GM21528 (cell line): ENCODE measurements at regions not wholly inside any gene's neighbourhood (a gene's known extent, or its start where the extent isn't known, plus 50 kb on each side); places are given as distances from the start of the nearest gene placed in this dataset.

Experiments used
- ATAC-seq: cut with Tn5 transposase; IDR thresholded peaks from one replicate; pipeline ENCODE4 v1.9.1; 2021; ENCODE audit warnings: mild to moderate bottlenecking, moderate library complexity; ENCODE audit not compliant: unreplicated experiment, low FRiP score

- no peak for ATAC-seq
Measured at GRCh38 chr2:128399690-128400291, 81.1 kb upstream of the HS6ST1 start.

- ATAC-seq: no peak
Measured at GRCh38 chr2:128401680-128402079, 83.0 kb upstream of the HS6ST1 start.

GRCh38 chr2:128402911-128403670, 84.4 kb upstream of the HS6ST1 start:
- no peak for ATAC-seq

- ATAC-seq: no peak
Measured at GRCh38 chr2:128403814-128404708, 85.4 kb upstream of the HS6ST1 start.

- no peak for ATAC-seq
Measured at GRCh38 chr2:128404709-128405466, 86.2 kb upstream of the HS6ST1 start.

GRCh38 chr2:128405467-128405900, 86.8 kb upstream of the HS6ST1 start:
- ATAC-seq: no peak

GRCh38 chr2:128405981-128406613, 87.4 kb upstream of the HS6ST1 start:
- no peak for ATAC-seq

GRCh38 chr2:128406736-128407554, 88.3 kb upstream of the HS6ST1 start:
- no peak for ATAC-seq

GRCh38 chr2:128408349-128409305, 90.0 kb upstream of the HS6ST1 start:
- ATAC-seq: no peak

GRCh38 chr2:128409326-128410034, 90.8 kb upstream of the HS6ST1 start:
- no peak for ATAC-seq

GRCh38 chr2:128410035-128410757, 91.5 kb upstream of the HS6ST1 start:
- no peak for ATAC-seq

- ATAC-seq: no peak
Measured at GRCh38 chr2:128410758-128411215, 92.1 kb upstream of the HS6ST1 start.

- no peak for ATAC-seq
Measured at GRCh38 chr2:128411431-128411830, 92.8 kb upstream of the HS6ST1 start.

GRCh38 chr2:128412181-128412871, 93.7 kb upstream of the HS6ST1 start:
- ATAC-seq: no peak

- no peak for ATAC-seq
Measured at GRCh38 chr2:128413014-128413717, 94.5 kb upstream of the HS6ST1 start.
